ENCODE measurements at regions not wholly inside any gene's neighbourhood (a gene's known extent, or its start where the extent isn't known, plus 50 kb on each side); places are given as distances from the start of the nearest gene placed in this dataset.

- Histone ChIP-seq H3K27me3 (no peaks in the 10 kb centered on the region), H3K4me2 (no peak overlapping the region), H3K4me3 (no peak overlapping the region), H2AFZ (no peak overlapping the region), H4K20me1 (ENCODE audit: insufficient read depth, poor library complexity, severe bottlenecking) (no peaks in the 10 kb centered on the region), H3K9me2 (replicated peaks; ENCODE audit: insufficient read depth) (no peaks in the 10 kb centered on the region), H3K4me1 (ENCODE audit: insufficient read depth) (no peaks in the 10 kb centered on the region), H3K9me3 (ENCODE audit: low read depth) (no peaks in the 10 kb centered on the region), H3K36me3 (replicated peaks; ENCODE audit: insufficient read depth, low read depth) (no peaks in the 10 kb centered on the region), H3K79me2 (no peaks in the 10 kb centered on the region), H3K27ac (no peak overlapping the region)
- DNase-seq (ENCODE audit: low spot score), result no peak
- TF ChIP-seq CTCF (IDR thresholded peaks at IDR 0.05; ENCODE audit: poor library complexity) (no peak), EZH2phosphoT487 (IDR thresholded peaks at IDR 0.05; ENCODE audit: low read depth, severe bottlenecking, unreplicated experiment) (no peak), EZH2 (IDR thresholded peaks at IDR 0.05; ENCODE audit: borderline replicate concordance) (no peak)
- 53% methylated on average over 3 of the region's 3 CpGs for WGBS (ENCODE audit: low lambda C conversion rate, missing lambda C conversion rate)
Measured at GRCh38 chr3:159137949-159138348, 336.1 kb downstream of the MFSD1 start.

DNA sequence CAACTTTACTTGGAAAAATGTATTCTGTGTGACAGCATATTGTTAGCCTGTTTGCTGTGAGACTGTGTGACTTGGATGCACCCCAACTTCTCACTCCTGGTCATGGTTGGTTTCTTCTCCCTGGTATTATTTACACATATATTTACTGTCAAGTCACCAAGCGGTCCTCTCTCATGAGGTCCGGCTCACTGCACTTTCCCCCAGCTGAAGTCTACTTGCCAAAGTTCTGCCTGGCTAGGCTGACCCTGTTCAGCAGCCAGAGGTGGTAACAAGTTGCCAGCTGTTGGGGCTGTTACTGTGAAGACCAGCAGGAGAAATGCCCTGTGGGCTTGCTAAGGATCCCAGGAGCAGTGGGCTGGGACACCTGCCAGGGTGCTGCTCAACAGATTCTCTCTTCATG lies 337.5 kb downstream of the MFSD1 start:
- H3K9me2 ChIP-seq (replicated peaks; ENCODE audit: insufficient read depth), result no peaks in the 10 kb centered on the region
- H4K20me1 ChIP-seq (ENCODE audit: insufficient read depth, poor library complexity, severe bottlenecking), result no peaks in the 10 kb centered on the region
- H3K79me2 ChIP-seq, result no peaks in the 10 kb centered on the region
- no peaks in the 10 kb centered on the region for H3K27me3 ChIP-seq
- H3K4me2 ChIP-seq, result no peak overlapping the region
- no peak overlapping the region for H3K4me3 ChIP-seq
- no peaks in the 10 kb centered on the region for H3K36me3 ChIP-seq (replicated peaks; ENCODE audit: insufficient read depth, low read depth)
- no peaks in the 10 kb centered on the region for H3K4me1 ChIP-seq (ENCODE audit: insufficient read depth)
- no peak overlapping the region for H3K27ac ChIP-seq
- no peaks in the 10 kb centered on the region for H3K9me3 ChIP-seq (ENCODE audit: low read depth)
- no peak overlapping the region for H2AFZ ChIP-seq
- TF ChIP-seq CTCF (IDR thresholded peaks at IDR 0.05; ENCODE audit: poor library complexity) (no peak), EZH2 (IDR thresholded peaks at IDR 0.05; ENCODE audit: borderline replicate concordance) (no peak), EZH2phosphoT487 (IDR thresholded peaks at IDR 0.05; ENCODE audit: low read depth, severe bottlenecking, unreplicated experiment) (no peak)
- no peak for DNase-seq (ENCODE audit: low spot score)
- WGBS (ENCODE audit: low lambda C conversion rate, missing lambda C conversion rate), result 94% methylated on average over 2 of the region's 2 CpGs

- H2AFZ ChIP-seq, result no peak overlapping the region
- no peaks in the 10 kb centered on the region for H4K20me1 ChIP-seq (ENCODE audit: insufficient read depth, poor library complexity, severe bottlenecking)
- no peaks in the 10 kb centered on the region for H3K27me3 ChIP-seq
- H3K4me1 ChIP-seq (ENCODE audit: insufficient read depth), result no peaks in the 10 kb centered on the region
- WGBS (ENCODE audit: low lambda C conversion rate, missing lambda C conversion rate), result 84% methylated on average over 2 of the region's 2 CpGs
- H3K4me2 ChIP-seq, result no peak overlapping the region
- H3K79me2 ChIP-seq, result no peaks in the 10 kb centered on the region
- no peak for TF ChIP-seq CTCF (IDR thresholded peaks at IDR 0.05; ENCODE audit: poor library complexity)
- H3K9me2 ChIP-seq (replicated peaks; ENCODE audit: insufficient read depth), result no peaks in the 10 kb centered on the region
- no peak for DNase-seq (ENCODE audit: low spot score)
- no peak overlapping the region for H3K4me3 ChIP-seq
- H3K27ac ChIP-seq, result no peak overlapping the region
- no peaks in the 10 kb centered on the region for H3K36me3 ChIP-seq (replicated peaks; ENCODE audit: insufficient read depth, low read depth)
- H3K9me3 ChIP-seq (ENCODE audit: low read depth), result no peaks in the 10 kb centered on the region
Measured at GRCh38 chr3:159144472-159144871, 342.6 kb downstream of the MFSD1 start.

DNA sequence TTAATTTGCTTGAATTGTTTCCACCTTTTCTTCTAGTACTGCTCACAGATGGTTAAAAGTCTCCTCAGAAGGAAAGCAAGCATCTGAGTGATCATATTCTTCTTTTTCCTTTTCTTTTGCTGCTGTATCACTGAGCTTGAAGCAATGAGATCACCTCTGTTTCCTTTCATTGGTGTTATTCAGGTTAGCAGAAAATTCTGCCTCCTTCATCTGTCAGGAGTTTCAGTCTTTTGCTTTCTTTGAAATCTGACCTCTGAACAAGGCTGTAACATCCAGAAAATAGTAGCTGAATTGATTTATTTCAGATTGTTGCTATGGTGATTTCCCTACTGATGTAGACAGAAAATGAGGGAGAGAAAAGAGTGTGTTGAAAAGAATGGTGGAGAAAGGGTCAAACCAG lies 343.0 kb downstream of the MFSD1 start:
- H3K4me3 ChIP-seq, result no peak overlapping the region
- no peaks in the 10 kb centered on the region for H3K36me3 ChIP-seq (replicated peaks; ENCODE audit: insufficient read depth, low read depth)
- H3K4me2 ChIP-seq, result no peak overlapping the region
- H2AFZ ChIP-seq, result no peak overlapping the region
- no peaks in the 10 kb centered on the region for H4K20me1 ChIP-seq (ENCODE audit: insufficient read depth, poor library complexity, severe bottlenecking)
- H3K9me3 ChIP-seq (ENCODE audit: low read depth), result no peaks in the 10 kb centered on the region
- no peaks in the 10 kb centered on the region for H3K27me3 ChIP-seq
- H3K4me1 ChIP-seq (ENCODE audit: insufficient read depth), result no peaks in the 10 kb centered on the region
- H3K79me2 ChIP-seq, result no peaks in the 10 kb centered on the region
- H3K27ac ChIP-seq, result no peak overlapping the region
- TF ChIP-seq CTCF (IDR thresholded peaks at IDR 0.05; ENCODE audit: poor library complexity) (no peak), EZH2 (IDR thresholded peaks at IDR 0.05; ENCODE audit: borderline replicate concordance) (no peak), EZH2phosphoT487 (IDR thresholded peaks at IDR 0.05; ENCODE audit: low read depth, severe bottlenecking, unreplicated experiment) (no peak)
- DNase-seq (ENCODE audit: low spot score), result no peak
- H3K9me2 ChIP-seq (replicated peaks; ENCODE audit: insufficient read depth), result no peaks in the 10 kb centered on the region

All from hepatocyte (in vitro differentiated cells).